ENCODE measurements at regions not wholly inside any gene's neighbourhood (a gene's known extent, or its start where the extent isn't known, plus 50 kb on each side); places are given as distances from the start of the nearest gene placed in this dataset.

GRCh38 chr2:128394007-128394730 lies 75.5 kb upstream of the HS6ST1 start:
- ChIA-PET CTCF (interaction anchor here (0.8 to 1.4 kb wide), 2 partner anchors 12 to 73 kb away, joined by 3 to 4 read pairs; no protein-coding TSS in a partner anchor), POLR2A (no interaction called here)
- H3K4me3 ChIP-seq (ENCODE audit: low read depth, low read length): no peak overlapping the region
- no peak for DNase-seq (ENCODE audit: low read depth, low spot score)
- no peak for TF ChIP-seq CTCF (IDR thresholded peaks at IDR 0.05; ENCODE audit: insufficient read depth, low read length, missing control alignments)

GRCh38 chr2:128395196-128395595 lies 76.5 kb upstream of the HS6ST1 start:
- ChIA-PET POLR2A (interaction anchor here (1.0 kb wide), 1 partner anchor 32 kb away, joined by 3 read pairs; no protein-coding TSS in a partner anchor), CTCF (interaction anchor here (1.4 kb wide), 1 partner anchor 74 kb away, joined by 3 read pairs; no protein-coding TSS in a partner anchor)
- H3K4me3 ChIP-seq (ENCODE audit: low read depth, low read length): no peak overlapping the region
- no peak for TF ChIP-seq CTCF (IDR thresholded peaks at IDR 0.05; ENCODE audit: insufficient read depth, low read length, missing control alignments)
- DNase-seq (ENCODE audit: low read depth, low spot score): no peak

GRCh38 chr2:128395640-128396499 lies 77.2 kb upstream of the HS6ST1 start:
- ChIA-PET POLR2A (interaction anchor here (0.7 to 1.0 kb wide), 2 partner anchors 33 to 131 kb away, joined by 3 read pairs; no protein-coding TSS in a partner anchor), CTCF (no interaction called here)
- no peak for TF ChIP-seq CTCF (IDR thresholded peaks at IDR 0.05; ENCODE audit: insufficient read depth, low read length, missing control alignments)
- no peak overlapping the region for H3K4me3 ChIP-seq (ENCODE audit: low read depth, low read length)
- no peak for DNase-seq (ENCODE audit: low read depth, low spot score)

- ChIA-PET POLR2A (interaction anchor here (0.7 to 1.0 kb wide), 2 partner anchors 34 to 130 kb away, joined by 3 read pairs; no protein-coding TSS in a partner anchor), CTCF (no interaction called here)
- DNase-seq (ENCODE audit: low read depth, low spot score): no peak
- no peak overlapping the region for H3K4me3 ChIP-seq (ENCODE audit: low read depth, low read length)
- TF ChIP-seq CTCF (IDR thresholded peaks at IDR 0.05; ENCODE audit: insufficient read depth, low read length, missing control alignments): no peak
These were observed 77.8 kb upstream of the HS6ST1 start for GRCh38 chr2:128396500-128396891.

GRCh38 chr2:128396946-128397345 lies 78.3 kb upstream of the HS6ST1 start:
- no peak overlapping the region for H3K4me3 ChIP-seq (ENCODE audit: low read depth, low read length)
- ChIA-PET CTCF (no interaction called here), POLR2A (no interaction called here)
- no peak for DNase-seq (ENCODE audit: low read depth, low spot score)
- TF ChIP-seq CTCF (IDR thresholded peaks at IDR 0.05; ENCODE audit: insufficient read depth, low read length, missing control alignments): no peak

- H3K4me3 ChIP-seq (ENCODE audit: low read depth, low read length): no peak overlapping the region
- ChIA-PET POLR2A (no interaction called here), CTCF (no interaction called here)
- DNase-seq (ENCODE audit: low read depth, low spot score): no peak
- TF ChIP-seq CTCF (IDR thresholded peaks at IDR 0.05; ENCODE audit: insufficient read depth, low read length, missing control alignments): no peak
These were observed 80.6 kb upstream of the HS6ST1 start for GRCh38 chr2:128399256-128399655.

All from AG04449 (cell line).